ENCODE measurements at regions not wholly inside any gene's neighbourhood (a gene's known extent, or its start where the extent isn't known, plus 50 kb on each side); places are given as distances from the start of the nearest gene placed in this dataset.

DNA sequence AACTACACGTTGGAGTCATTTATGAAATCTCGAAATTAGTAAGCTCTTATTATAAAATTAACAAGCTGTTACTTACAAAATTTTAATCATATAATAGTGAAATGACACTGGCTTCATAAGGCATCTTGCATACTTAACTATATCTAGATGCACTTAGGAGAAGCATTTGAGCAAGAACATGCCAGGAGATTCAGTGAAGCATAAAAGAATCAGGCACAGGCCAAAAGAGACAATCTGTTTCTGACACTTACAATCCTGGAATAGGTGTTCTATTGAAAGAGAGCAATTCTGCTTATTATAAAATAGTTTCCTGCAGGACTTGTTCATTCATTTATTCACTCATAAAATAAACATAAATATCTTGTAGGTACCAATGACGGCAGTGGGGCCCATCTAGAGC, 1152.2 kb upstream of the CDH6 start:
- H3K27ac ChIP-seq (ENCODE audit: low read length) = no peak overlapping the region
- DNase-seq = no peak
- no peaks in the 10 kb centered on the region for H3K36me3 Mint-ChIP-seq
- 100% methylated on average over 1 of the region's 3 CpGs for WGBS (ENCODE audit: insufficient coverage)
- H3K9me3 Mint-ChIP-seq = peaks cover 10 to 11% of the 10 kb centered on the region in 2 donors
- H3K27ac Mint-ChIP-seq = no peak overlapping the region
- no peaks in the 10 kb centered on the region for H3K27me3 ChIP-seq (ENCODE audit: control insufficient read depth, insufficient read depth, low read length)
- H3K27me3 Mint-ChIP-seq (ENCODE audit: low read depth in 2 of 2) = no peaks in the 10 kb centered on the region
- TF ChIP-seq, protein P1, sequence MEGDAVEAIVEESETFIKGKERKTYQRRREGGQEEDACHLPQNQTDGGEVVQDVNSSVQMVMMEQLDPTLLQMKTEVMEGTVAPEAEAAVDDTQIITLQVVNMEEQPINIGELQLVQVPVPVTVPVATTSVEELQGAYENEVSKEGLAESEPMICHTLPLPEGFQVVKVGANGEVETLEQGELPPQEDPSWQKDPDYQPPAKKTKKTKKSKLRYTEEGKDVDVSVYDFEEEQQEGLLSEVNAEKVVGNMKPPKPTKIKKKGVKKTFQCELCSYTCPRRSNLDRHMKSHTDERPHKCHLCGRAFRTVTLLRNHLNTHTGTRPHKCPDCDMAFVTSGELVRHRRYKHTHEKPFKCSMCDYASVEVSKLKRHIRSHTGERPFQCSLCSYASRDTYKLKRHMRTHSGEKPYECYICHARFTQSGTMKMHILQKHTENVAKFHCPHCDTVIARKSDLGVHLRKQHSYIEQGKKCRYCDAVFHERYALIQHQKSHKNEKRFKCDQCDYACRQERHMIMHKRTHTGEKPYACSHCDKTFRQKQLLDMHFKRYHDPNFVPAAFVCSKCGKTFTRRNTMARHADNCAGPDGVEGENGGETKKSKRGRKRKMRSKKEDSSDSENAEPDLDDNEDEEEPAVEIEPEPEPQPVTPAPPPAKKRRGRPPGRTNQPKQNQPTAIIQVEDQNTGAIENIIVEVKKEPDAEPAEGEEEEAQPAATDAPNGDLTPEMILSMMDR (IDR thresholded peaks at IDR 0.05) = no peak
- no peaks in the 10 kb centered on the region for H3K36me3 ChIP-seq (ENCODE audit: control insufficient read depth, insufficient read depth, low read length)
- ATAC-seq = no peak
- no peaks in the 10 kb centered on the region for H3K4me1 Mint-ChIP-seq
- no peaks in the 10 kb centered on the region for H3K9me3 ChIP-seq (ENCODE audit: control insufficient read depth, insufficient read depth, low read length)
- no peak overlapping the region for H3K4me3 ChIP-seq (ENCODE audit: low read length)
- H3K4me1 ChIP-seq (ENCODE audit: control insufficient read depth, insufficient read depth, low read length) = no peaks in the 10 kb centered on the region
- intact Hi-C loops (cut with micrococcal nuclease) = no loop called here
- H3K4me3 Mint-ChIP-seq = no peak overlapping the region

DNA sequence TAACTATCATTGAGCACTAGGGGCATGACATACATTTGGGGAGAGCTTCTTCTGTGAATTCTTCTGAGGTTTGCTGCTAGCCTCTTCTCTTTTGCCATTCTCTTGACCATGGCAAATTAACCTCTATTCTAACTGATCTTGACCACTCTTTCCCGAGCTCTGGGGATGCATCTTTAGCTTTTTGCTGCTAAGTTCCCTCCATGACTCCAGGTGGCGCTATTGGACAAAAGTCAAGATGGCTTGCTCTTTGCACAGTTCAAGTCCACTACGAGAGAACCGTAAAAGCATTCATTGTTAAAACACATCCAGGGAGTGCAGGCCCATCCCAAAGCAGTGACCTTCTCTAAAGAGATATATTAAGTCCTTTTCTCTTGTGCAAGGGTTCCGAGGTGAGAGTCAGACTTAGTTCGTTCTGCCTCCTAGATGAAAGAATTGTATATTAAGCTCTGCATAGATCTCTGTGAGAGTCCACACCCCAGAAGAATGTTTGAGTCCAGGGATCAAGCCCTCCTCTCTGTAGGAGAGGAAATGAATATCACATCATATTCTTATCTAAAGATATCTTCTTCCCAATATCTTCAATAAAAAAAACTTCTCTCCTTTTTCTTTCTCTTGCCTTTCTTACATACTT, 1152.9 kb upstream of the CDH6 start:
- no peaks in the 10 kb centered on the region for H3K9me3 ChIP-seq (ENCODE audit: control insufficient read depth, insufficient read depth, low read length)
- Mint-ChIP-seq H3K36me3 (no peaks in the 10 kb centered on the region), H3K4me3 (no peak overlapping the region), H3K27ac (no peak overlapping the region), H3K9me3 (peaks cover 13 to 14% of the 10 kb centered on the region in 2 donors), H3K4me1 (no peaks in the 10 kb centered on the region), H3K27me3 (ENCODE audit: low read depth in 2 of 2) (no peaks in the 10 kb centered on the region)
- H3K36me3 ChIP-seq (ENCODE audit: control insufficient read depth, insufficient read depth, low read length) = no peaks in the 10 kb centered on the region
- no peak overlapping the region for H3K27ac ChIP-seq (ENCODE audit: low read length)
- TF ChIP-seq, protein P1 (IDR thresholded peaks at IDR 0.05) = no peak
- H3K27me3 ChIP-seq (ENCODE audit: control insufficient read depth, insufficient read depth, low read length) = no peaks in the 10 kb centered on the region
- 34% methylated on average over 5 of the region's 6 CpGs for WGBS (ENCODE audit: insufficient coverage)
- ATAC-seq = no peak
- H3K4me3 ChIP-seq (ENCODE audit: low read length) = no peak overlapping the region
- DNase-seq = no peak
- H3K4me1 ChIP-seq (ENCODE audit: control insufficient read depth, insufficient read depth, low read length) = no peaks in the 10 kb centered on the region
- intact Hi-C loops (cut with micrococcal nuclease) = no loop called here

DNA sequence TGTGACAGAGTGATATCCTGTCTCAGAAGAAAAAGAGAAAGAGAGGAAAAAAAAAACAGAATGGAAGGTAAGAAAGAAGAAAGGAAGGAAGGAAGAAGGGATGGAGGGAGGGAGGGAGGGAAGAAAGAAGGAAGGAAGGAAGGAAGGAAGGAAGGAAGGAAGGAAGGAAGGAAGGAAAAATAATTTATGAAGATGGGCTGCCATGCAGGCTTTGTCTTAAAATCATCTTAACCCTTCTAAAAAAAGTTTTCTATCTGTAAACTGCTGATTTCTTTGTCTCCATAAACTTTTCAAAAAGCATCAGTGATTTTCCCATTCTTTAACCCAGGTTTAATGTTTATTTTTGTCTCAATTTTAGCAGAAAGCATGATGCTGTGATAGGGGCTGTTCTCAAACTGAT, 1154.1 kb upstream of the CDH6 start:
- no peaks in the 10 kb centered on the region for H3K27me3 Mint-ChIP-seq (ENCODE audit: low read depth in 2 of 2)
- H3K9me3 Mint-ChIP-seq = peaks cover 13 to 16% of the 10 kb centered on the region in 2 donors
- no peaks in the 10 kb centered on the region for H3K4me1 Mint-ChIP-seq
- ATAC-seq = no peak
- H3K27ac Mint-ChIP-seq = no peak overlapping the region
- no peak for DNase-seq
- no peak overlapping the region for H3K4me3 Mint-ChIP-seq
- no peaks in the 10 kb centered on the region for H3K36me3 ChIP-seq (ENCODE audit: control insufficient read depth, insufficient read depth, low read length)
- no peaks in the 10 kb centered on the region for H3K36me3 Mint-ChIP-seq
- no peak overlapping the region for H3K27ac ChIP-seq (ENCODE audit: low read length)
- intact Hi-C loops (cut with micrococcal nuclease) = no loop called here
- TF ChIP-seq, protein P1 (IDR thresholded peaks at IDR 0.05) = no peak
- H3K4me3 ChIP-seq (ENCODE audit: low read length) = no peak overlapping the region
- no peaks in the 10 kb centered on the region for H3K4me1 ChIP-seq (ENCODE audit: control insufficient read depth, insufficient read depth, low read length)
- no peaks in the 10 kb centered on the region for H3K9me3 ChIP-seq (ENCODE audit: control insufficient read depth, insufficient read depth, low read length)
- no peaks in the 10 kb centered on the region for H3K27me3 ChIP-seq (ENCODE audit: control insufficient read depth, insufficient read depth, low read length)

DNA sequence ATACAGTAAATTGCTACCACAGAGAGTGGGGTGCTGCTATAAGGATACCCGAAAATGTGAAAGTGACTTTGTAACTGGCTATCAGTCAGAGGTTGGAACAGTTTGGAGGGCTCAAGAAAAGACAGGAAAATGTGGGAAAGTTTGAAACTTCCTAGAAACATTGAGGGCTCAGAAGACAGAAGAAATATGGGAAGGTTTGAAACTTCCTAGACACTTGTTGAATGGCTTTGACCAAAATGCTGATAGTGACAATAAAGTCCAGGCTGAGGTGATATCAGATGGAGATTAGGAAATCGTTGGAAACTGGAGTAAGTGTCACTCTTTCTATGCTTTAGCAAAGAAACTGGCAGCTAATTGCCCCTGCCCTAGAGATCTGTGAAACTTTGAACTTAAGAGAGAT, 1158.6 kb upstream of the CDH6 start:
- H3K9me3 Mint-ChIP-seq = peaks cover 9 to 14% of the 10 kb centered on the region in 2 donors
- DNase-seq (no peak), ATAC-seq (no peak)
- H3K27me3 Mint-ChIP-seq (ENCODE audit: low read depth in 2 of 2) = no peaks in the 10 kb centered on the region
- Histone ChIP-seq H3K36me3 (ENCODE audit: control insufficient read depth, insufficient read depth, low read length) (no peaks in the 10 kb centered on the region), H3K27me3 (ENCODE audit: control insufficient read depth, insufficient read depth, low read length) (no peaks in the 10 kb centered on the region), H3K4me1 (ENCODE audit: control insufficient read depth, insufficient read depth, low read length) (no peaks in the 10 kb centered on the region), H3K9me3 (ENCODE audit: control insufficient read depth, insufficient read depth, low read length) (no peaks in the 10 kb centered on the region), H3K27ac (ENCODE audit: low read length) (no peak overlapping the region), H3K4me3 (ENCODE audit: low read length) (no peak overlapping the region)
- TF ChIP-seq, protein P1 (IDR thresholded peaks at IDR 0.05) = no peak
- intact Hi-C loops (cut with micrococcal nuclease) = no loop called here
- no peak overlapping the region for H3K4me3 Mint-ChIP-seq
- no peaks in the 10 kb centered on the region for H3K36me3 Mint-ChIP-seq
- no peak overlapping the region for H3K27ac Mint-ChIP-seq
- 78% methylated on average over 2 of the region's 2 CpGs for WGBS (ENCODE audit: insufficient coverage)
- no peaks in the 10 kb centered on the region for H3K4me1 Mint-ChIP-seq
